Keratinocyte (primary cell): ENCODE measurements at regions not wholly inside any gene's neighbourhood (a gene's known extent, or its start where the extent isn't known, plus 50 kb on each side); places are given as distances from the start of the nearest gene placed in this dataset.

Experiments used
- DNase-seq: peaks from one replicate; pipeline ENCODE4 v3.0.0-alpha.2; 2011; ENCODE audit warnings: low read depth, missing footprints, low spot score
- FAIRE-seq: peaks from 2 replicates; lab custom pipeline; 2011; peaks lifted over from hg19 to GRCh38; lab: Jason Lieb, UNC
- H2AFZ ChIP-seq: 2 replicates; pipeline ENCODE4 v1.6.0; 2012; ENCODE audit warnings: low read length, control low read depth, inconsistent platforms; ENCODE audit not compliant: control insufficient read depth
- H3K27ac ChIP-seq: 2 replicates; pipeline ENCODE4 v1.5.1; 2011; ENCODE audit warnings: low read length; ENCODE audit not compliant: control insufficient read depth, insufficient read depth
- H3K27me3 ChIP-seq: 3 replicates; pipeline ENCODE4 v1.6.0; 2011; ENCODE audit warnings: low read length; ENCODE audit not compliant: control insufficient read depth, insufficient read depth; ENCODE audit errors: extremely low read depth
- H3K36me3 ChIP-seq, 2 experiments: 2 replicates in 1 of 2; 3 replicates in 1 of 2; pipeline ENCODE4 v1.5.1; 2011; ENCODE audit warnings: low read length in 2 of 2, mild to moderate bottlenecking in 1 of 2; ENCODE audit not compliant: control insufficient read depth in 2 of 2, insufficient read depth in 2 of 2; ENCODE audit errors: extremely low read depth in 1 of 2
- H3K4me1 ChIP-seq: 3 replicates; pipeline ENCODE4 v1.5.1; 2011; ENCODE audit warnings: low read length; ENCODE audit not compliant: control insufficient read depth, insufficient read depth; ENCODE audit errors: extremely low read depth
- H3K4me2 ChIP-seq: 3 replicates; pipeline ENCODE4 v1.6.0; 2011; ENCODE audit warnings: low read depth, low read length; ENCODE audit not compliant: control insufficient read depth, insufficient read depth; ENCODE audit errors: extremely low read depth
- H3K4me3 ChIP-seq, 3 experiments: fragments of 200-600 bp in 1 of 3; sonication (generic) in 1 of 3; 2 replicates in 2 of 3; 3 replicates in 1 of 3; pipeline ENCODE4 v1.5.1; 2011 to 2016; ENCODE audit warnings: low read length in 3 of 3, mild to moderate bottlenecking in 3 of 3, control low read depth in 2 of 3, inconsistent platforms in 1 of 3, low read depth in 1 of 3, mixed read lengths in 1 of 3, mixed run types in 1 of 3, moderate library complexity in 1 of 3; ENCODE audit not compliant: control insufficient read depth in 2 of 3, insufficient read depth in 2 of 3; ENCODE audit errors: extremely low read depth in 1 of 3
- H3K79me2 ChIP-seq: 2 replicates; pipeline ENCODE4 v1.6.0; 2012; ENCODE audit warnings: low read length; ENCODE audit not compliant: control insufficient read depth, insufficient read depth
- H3K9ac ChIP-seq: 3 replicates; pipeline ENCODE4 v1.6.0; 2011; ENCODE audit warnings: low read length; ENCODE audit not compliant: control insufficient read depth, insufficient read depth; ENCODE audit errors: extremely low read depth
- H3K9me1 ChIP-seq: 3 replicates; pipeline ENCODE4 v1.6.0; 2011; ENCODE audit warnings: low read length; ENCODE audit not compliant: control insufficient read depth, insufficient read depth; ENCODE audit errors: extremely low read depth
- H3K9me3 ChIP-seq: 2 replicates; pipeline ENCODE4 v1.5.1; 2012; ENCODE audit warnings: low read depth, low read length; ENCODE audit not compliant: control insufficient read depth
- H4K20me1 ChIP-seq: 3 replicates; pipeline ENCODE4 v1.6.0; 2011; ENCODE audit warnings: low read length; ENCODE audit not compliant: control insufficient read depth, insufficient read depth; ENCODE audit errors: extremely low read depth
- EZH2 ChIP-seq: IDR thresholded peaks from one replicate; pipeline ENCODE4 v1.6.1; 2012; ENCODE audit warnings: inconsistent platforms, mild to moderate bottlenecking, low read length, moderate library complexity
- dilution Hi-C: fragments of 300-500 bp; cut with MboI; formaldehyde crosslinking; loops from one replicate; pipeline ENCODE4 v1.7.0; 2020; ENCODE audit warnings: low sequenced_read_pairs; ENCODE audit not compliant: extremely low pct_ligation_motif_present
- TF ChIP-seq, protein P1 (sequence below), 3 experiments: IDR thresholded peaks in 1 of 3; conservative IDR thresholded peaks in 1 of 3; optimal IDR thresholded peaks in 1 of 3; 2 replicates in 2 of 3; 3 replicates in 1 of 3; pipeline versions ENCODE3 to v1.5.1; 2011; ENCODE audit warnings: low read length in 3 of 3, mild to moderate bottlenecking in 3 of 3, moderate library complexity in 2 of 3, control low read depth in 1 of 3, inconsistent platforms in 1 of 3; ENCODE audit not compliant: insufficient read depth in 2 of 3; ENCODE audit errors: extremely low read depth in 1 of 3

DNA sequence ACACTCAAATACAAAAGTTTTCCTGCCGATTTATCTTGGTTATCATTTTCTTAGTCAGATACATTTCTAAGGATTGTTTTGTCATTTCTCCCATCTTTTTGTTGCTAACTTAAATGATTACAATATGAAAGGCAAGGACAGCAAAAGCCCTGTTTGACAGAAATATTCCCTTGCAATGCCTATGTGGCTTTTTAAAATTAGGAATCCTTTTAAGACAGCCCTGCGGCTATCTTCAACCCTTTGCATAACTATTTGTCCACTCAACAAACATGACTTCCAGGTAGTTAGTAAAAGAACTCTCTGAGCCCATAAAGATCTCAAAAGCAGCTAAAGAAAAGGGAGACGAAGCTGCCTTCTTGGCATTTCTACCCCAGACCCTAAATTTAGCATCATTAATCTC is 179.7 kb upstream of the CDH20 start:
- Histone ChIP-seq H3K4me1 (no peaks in the 10 kb centered on the region), H3K4me2 (no peak overlapping the region), H3K27me3 (no peaks in the 10 kb centered on the region), H2AFZ (no peak overlapping the region), H3K79me2 (no peaks in the 10 kb centered on the region), H4K20me1 (no peaks in the 10 kb centered on the region), H3K4me3 (no peak overlapping the region), H3K9me3 (no peaks in the 10 kb centered on the region), H3K9me1 (no peaks in the 10 kb centered on the region), H3K36me3 (no peaks in the 10 kb centered on the region), H3K9ac (no peak overlapping the region), H3K27ac (no peak overlapping the region)
- dilution Hi-C loops, result no loop called here
- DNase-seq (no peak), FAIRE-seq (no peak)
- TF ChIP-seq, protein P1, sequence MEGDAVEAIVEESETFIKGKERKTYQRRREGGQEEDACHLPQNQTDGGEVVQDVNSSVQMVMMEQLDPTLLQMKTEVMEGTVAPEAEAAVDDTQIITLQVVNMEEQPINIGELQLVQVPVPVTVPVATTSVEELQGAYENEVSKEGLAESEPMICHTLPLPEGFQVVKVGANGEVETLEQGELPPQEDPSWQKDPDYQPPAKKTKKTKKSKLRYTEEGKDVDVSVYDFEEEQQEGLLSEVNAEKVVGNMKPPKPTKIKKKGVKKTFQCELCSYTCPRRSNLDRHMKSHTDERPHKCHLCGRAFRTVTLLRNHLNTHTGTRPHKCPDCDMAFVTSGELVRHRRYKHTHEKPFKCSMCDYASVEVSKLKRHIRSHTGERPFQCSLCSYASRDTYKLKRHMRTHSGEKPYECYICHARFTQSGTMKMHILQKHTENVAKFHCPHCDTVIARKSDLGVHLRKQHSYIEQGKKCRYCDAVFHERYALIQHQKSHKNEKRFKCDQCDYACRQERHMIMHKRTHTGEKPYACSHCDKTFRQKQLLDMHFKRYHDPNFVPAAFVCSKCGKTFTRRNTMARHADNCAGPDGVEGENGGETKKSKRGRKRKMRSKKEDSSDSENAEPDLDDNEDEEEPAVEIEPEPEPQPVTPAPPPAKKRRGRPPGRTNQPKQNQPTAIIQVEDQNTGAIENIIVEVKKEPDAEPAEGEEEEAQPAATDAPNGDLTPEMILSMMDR (optimal IDR thresholded peaks at IDR 0.05 in 1 of 3, IDR thresholded peaks at IDR 0.05 in 1 of 3, conservative IDR thresholded peaks at IDR 0.05 in 1 of 3; ENCODE audit: extremely low read depth in 1 of 3, insufficient read depth in 2 of 3, low read length in 3 of 3), result no peak
- TF ChIP-seq EZH2, result no peak

DNA sequence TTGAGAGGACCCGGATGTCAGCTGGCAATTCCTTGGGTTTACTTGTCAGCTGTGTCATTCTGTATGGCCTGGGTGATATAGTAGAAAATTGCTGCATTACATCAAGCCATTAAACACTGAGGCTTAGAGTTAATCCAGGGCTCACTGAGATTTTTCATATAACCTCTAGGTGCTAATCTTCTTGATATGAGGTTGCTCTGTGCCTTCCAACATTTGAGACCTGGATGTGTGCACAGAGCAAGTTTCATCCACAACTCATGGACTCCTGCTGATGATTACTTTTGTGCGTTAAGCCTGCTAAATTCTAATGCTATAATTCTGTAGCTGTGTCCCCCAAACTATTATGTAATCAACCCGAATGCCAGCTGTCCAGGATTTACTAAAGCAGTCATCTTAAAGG is 178.4 kb upstream of the CDH20 start:
- Histone ChIP-seq H3K36me3 (no peaks in the 10 kb centered on the region), H3K9me3 (no peaks in the 10 kb centered on the region), H3K9ac (no peak overlapping the region), H3K4me2 (no peak overlapping the region), H3K4me3 (no peak overlapping the region), H3K27ac (no peak overlapping the region), H3K27me3 (no peaks in the 10 kb centered on the region), H3K4me1 (no peaks in the 10 kb centered on the region), H3K9me1 (no peaks in the 10 kb centered on the region), H3K79me2 (no peaks in the 10 kb centered on the region), H4K20me1 (no peaks in the 10 kb centered on the region), H2AFZ (no peak overlapping the region)
- FAIRE-seq (no peak), DNase-seq (no peak)
- TF ChIP-seq EZH2, result no peak
- TF ChIP-seq, protein P1 (optimal IDR thresholded peaks at IDR 0.05 in 1 of 3, IDR thresholded peaks at IDR 0.05 in 1 of 3, conservative IDR thresholded peaks at IDR 0.05 in 1 of 3; ENCODE audit: extremely low read depth in 1 of 3, insufficient read depth in 2 of 3, low read length in 3 of 3), result no peak
- dilution Hi-C loops, result no loop called here
